ENCODE measurements at regions not wholly inside any gene's neighbourhood (a gene's known extent, or its start where the extent isn't known, plus 50 kb on each side); places are given as distances from the start of the nearest gene placed in this dataset.

GRCh38 chr14:61861320-61861865 is 99.2 kb downstream of the SNAPC1 start:
- WGBS (ENCODE audit: low lambda C conversion rate, missing lambda C conversion rate): 68% methylated on average over 7 of the region's 7 CpGs

GRCh38 chr14:61864329-61864898 is 102.2 kb downstream of the SNAPC1 start:
- Histone ChIP-seq H3K4me3 (no peak overlapping the region), H3K27ac (no peak overlapping the region), H3K79me2 (no peaks in the 10 kb centered on the region), H3K27me3 (no peaks in the 10 kb centered on the region), H3K36me3 (replicated peaks; ENCODE audit: insufficient read depth, low read depth) (no peaks in the 10 kb centered on the region), H3K4me2 (no peak overlapping the region), H3K9me3 (ENCODE audit: low read depth) (no peaks in the 10 kb centered on the region), H3K9me2 (replicated peaks; ENCODE audit: insufficient read depth) (no peaks in the 10 kb centered on the region), H3K4me1 (ENCODE audit: insufficient read depth) (no peaks in the 10 kb centered on the region), H4K20me1 (ENCODE audit: insufficient read depth, poor library complexity, severe bottlenecking) (no peaks in the 10 kb centered on the region), H2AFZ (no peak overlapping the region)
- WGBS (ENCODE audit: low lambda C conversion rate, missing lambda C conversion rate): 98% methylated on average over 42 of the region's 43 CpGs
- TF ChIP-seq EZH2phosphoT487 (IDR thresholded peaks at IDR 0.05; ENCODE audit: low read depth, severe bottlenecking, unreplicated experiment) (no peak), CTCF (IDR thresholded peaks at IDR 0.05; ENCODE audit: poor library complexity) (no peak)
- no peak for DNase-seq (ENCODE audit: low spot score)

More at GRCh38 chr14:61861320-61861865, 99.2 kb downstream of the SNAPC1 start:
- DNase-seq (ENCODE audit: low spot score): no peak
- Histone ChIP-seq H3K79me2 (no peaks in the 10 kb centered on the region), H3K9me3 (ENCODE audit: low read depth) (no peaks in the 10 kb centered on the region), H3K36me3 (replicated peaks; ENCODE audit: insufficient read depth, low read depth) (no peaks in the 10 kb centered on the region), H4K20me1 (ENCODE audit: insufficient read depth, poor library complexity, severe bottlenecking) (no peaks in the 10 kb centered on the region), H3K27me3 (no peaks in the 10 kb centered on the region), H2AFZ (no peak overlapping the region), H3K27ac (no peak overlapping the region), H3K4me1 (ENCODE audit: insufficient read depth) (no peaks in the 10 kb centered on the region), H3K4me2 (no peak overlapping the region), H3K9me2 (replicated peaks; ENCODE audit: insufficient read depth) (no peaks in the 10 kb centered on the region), H3K4me3 (no peak overlapping the region)
- TF ChIP-seq EZH2phosphoT487 (IDR thresholded peaks at IDR 0.05; ENCODE audit: low read depth, severe bottlenecking, unreplicated experiment) (no peak), EZH2 (IDR thresholded peaks at IDR 0.05; ENCODE audit: borderline replicate concordance) (no peak), CTCF (IDR thresholded peaks at IDR 0.05; ENCODE audit: poor library complexity) (no peak)

GRCh38 chr14:61866932-61867920 is 105.0 kb downstream of the SNAPC1 start:
- no peaks in the 10 kb centered on the region for H3K36me3 ChIP-seq (replicated peaks; ENCODE audit: insufficient read depth, low read depth)
- H3K9me3 ChIP-seq (ENCODE audit: low read depth): no peaks in the 10 kb centered on the region
- no peaks in the 10 kb centered on the region for H4K20me1 ChIP-seq (ENCODE audit: insufficient read depth, poor library complexity, severe bottlenecking)
- no peaks in the 10 kb centered on the region for H3K4me1 ChIP-seq (ENCODE audit: insufficient read depth)
- TF ChIP-seq EZH2phosphoT487 (IDR thresholded peaks at IDR 0.05; ENCODE audit: low read depth, severe bottlenecking, unreplicated experiment) (no peak), CTCF (IDR thresholded peaks at IDR 0.05; ENCODE audit: poor library complexity) (no peak), EZH2 (IDR thresholded peaks at IDR 0.05; ENCODE audit: borderline replicate concordance) (no peak)
- 90% methylated on average over 6 of the region's 6 CpGs for WGBS (ENCODE audit: low lambda C conversion rate, missing lambda C conversion rate)
- H3K4me3 ChIP-seq: no peak overlapping the region
- no peaks in the 10 kb centered on the region for H3K9me2 ChIP-seq (replicated peaks; ENCODE audit: insufficient read depth)
- H3K79me2 ChIP-seq: no peaks in the 10 kb centered on the region
- DNase-seq (ENCODE audit: low spot score): no peak
- no peaks in the 10 kb centered on the region for H3K27me3 ChIP-seq
- H3K27ac ChIP-seq: no peak overlapping the region
- no peak overlapping the region for H3K4me2 ChIP-seq
- no peak overlapping the region for H2AFZ ChIP-seq

Measured in hepatocyte (in vitro differentiated cells).